Esophagus muscularis mucosa (tissue), 4 donors: ENCODE measurements at regions not wholly inside any gene's neighbourhood (a gene's known extent, or its start where the extent isn't known, plus 50 kb on each side); places are given as distances from the start of the nearest gene placed in this dataset.

Source experiments
- DNase-seq: peaks from one replicate; pipeline ENCODE4 v3.0.0-alpha.2; 2017; ENCODE audit errors: extremely low spot score
- H3K27ac ChIP-seq, 4 donors: fragments of 200-600 bp; sonication (generic); replicated peaks in 1 of 4; 1 replicate in 3 of 4; 2 replicates in 1 of 4; pipeline ENCODE4 v1.5.1; 2016 to 2019; ENCODE audit warnings: mild to moderate bottlenecking in 1 of 4
- H3K27me3 ChIP-seq, 4 donors: fragments of 200-600 bp; sonication (generic); one replicate each; pipeline versions ENCODE4 v1.5.1 to v1.6.0; 2016 to 2019
- H3K36me3 ChIP-seq, 4 donors: fragments of 200-600 bp; sonication (generic); one replicate each; pipeline ENCODE4 v1.5.1; 2016 to 2019
- H3K4me1 ChIP-seq, 4 donors: fragments of 200-600 bp; sonication (generic); one replicate each; pipeline ENCODE4 v1.5.1; 2016 to 2019
- H3K4me3 ChIP-seq, 4 donors: fragments of 200-600 bp; sonication (generic); 1 replicate in 2 of 4; 2 replicates in 2 of 4; pipeline ENCODE4 v1.5.1; 2016 to 2019; ENCODE audit warnings: mild to moderate bottlenecking in 4 of 4, moderate library complexity in 1 of 4
- H3K9me3 ChIP-seq, 4 donors: fragments of 200-600 bp; sonication (generic); 1 replicate in 3 of 4; 2 replicates in 1 of 4; pipeline ENCODE4 v1.5.1; 2016 to 2019
- EP300 ChIP-seq: sonication (generic); formaldehyde crosslinking; IDR thresholded peaks from one replicate; pipeline ENCODE4 v1.6.1; 2017; ENCODE audit warnings: antibody characterized with exemption
- POLR2A ChIP-seq: fragments of 450-650 bp; IDR thresholded peaks from one replicate; pipeline ENCODE4 v1.6.1; 2017; ENCODE audit warnings: antibody characterized with exemption, moderate library complexity, mild to moderate bottlenecking, low read depth
- POLR2AphosphoS5 ChIP-seq, 2 donors: sonication (generic); formaldehyde crosslinking; IDR thresholded peaks; one replicate each; pipeline ENCODE4 v1.6.1; 2017; ENCODE audit warnings: antibody characterized with exemption in 2 of 2
- WGBS: methylation state at CpG from one replicate; pipeline ENCODE4 v1.1.5; 2018; 5-methylcytosine and 5-hydroxymethylcytosine counted together
- intact Hi-C: fragments of 100-400 bp; cut with DNase I; formaldehyde crosslinking; loops from one replicate; pipeline ENCODE4 v1.15.1; 2023
- TF ChIP-seq, protein P1 (sequence below), 3 experiments: fragments of 200-600 bp in 2 of 3; fragments of 450-650 bp in 1 of 3; sonication (generic) in 2 of 3; IDR thresholded peaks; one replicate each; pipeline ENCODE4 v1.5.1; 2017 to 2019; ENCODE audit warnings: antibody characterized with exemption in 3 of 3, mild to moderate bottlenecking in 2 of 3, moderate library complexity in 1 of 3

DNA sequence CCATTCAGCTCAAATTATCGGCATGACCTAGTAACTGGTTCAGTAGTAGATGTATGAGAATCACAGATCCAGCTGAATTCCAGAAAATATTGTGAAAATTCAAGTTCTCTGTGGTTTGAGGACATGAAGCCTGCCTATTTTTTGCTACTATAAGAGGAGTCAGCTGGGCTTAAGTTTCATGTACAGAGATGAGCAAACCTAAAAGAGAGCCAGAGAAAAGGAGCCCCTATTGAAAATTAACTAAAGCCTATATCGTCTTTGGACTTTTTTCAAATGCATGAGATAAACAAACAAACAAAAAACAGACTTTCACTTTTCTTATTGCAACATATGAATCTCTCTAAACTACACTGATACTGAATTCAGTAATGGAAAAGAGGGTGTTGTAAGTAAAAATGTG lies 106.8 kb upstream of the SPRY2 start:
- intact Hi-C loops: no loop called here
- Histone ChIP-seq H3K36me3 (no peaks in the 10 kb centered on the region), H3K27me3 (no peaks in the 10 kb centered on the region), H3K4me1 (peaks cover 0 to 13% (median 0%) of the 10 kb centered on the region in 4 donors), H3K4me3 (no peak overlapping the region), H3K9me3 (no peaks in the 10 kb centered on the region), H3K27ac (no peak overlapping the region)
- TF ChIP-seq, protein P1, sequence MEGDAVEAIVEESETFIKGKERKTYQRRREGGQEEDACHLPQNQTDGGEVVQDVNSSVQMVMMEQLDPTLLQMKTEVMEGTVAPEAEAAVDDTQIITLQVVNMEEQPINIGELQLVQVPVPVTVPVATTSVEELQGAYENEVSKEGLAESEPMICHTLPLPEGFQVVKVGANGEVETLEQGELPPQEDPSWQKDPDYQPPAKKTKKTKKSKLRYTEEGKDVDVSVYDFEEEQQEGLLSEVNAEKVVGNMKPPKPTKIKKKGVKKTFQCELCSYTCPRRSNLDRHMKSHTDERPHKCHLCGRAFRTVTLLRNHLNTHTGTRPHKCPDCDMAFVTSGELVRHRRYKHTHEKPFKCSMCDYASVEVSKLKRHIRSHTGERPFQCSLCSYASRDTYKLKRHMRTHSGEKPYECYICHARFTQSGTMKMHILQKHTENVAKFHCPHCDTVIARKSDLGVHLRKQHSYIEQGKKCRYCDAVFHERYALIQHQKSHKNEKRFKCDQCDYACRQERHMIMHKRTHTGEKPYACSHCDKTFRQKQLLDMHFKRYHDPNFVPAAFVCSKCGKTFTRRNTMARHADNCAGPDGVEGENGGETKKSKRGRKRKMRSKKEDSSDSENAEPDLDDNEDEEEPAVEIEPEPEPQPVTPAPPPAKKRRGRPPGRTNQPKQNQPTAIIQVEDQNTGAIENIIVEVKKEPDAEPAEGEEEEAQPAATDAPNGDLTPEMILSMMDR (IDR thresholded peaks at IDR 0.05): no peak
- no peak for TF ChIP-seq POLR2A
- TF ChIP-seq EP300: no peak
- no peak for TF ChIP-seq POLR2AphosphoS5 (IDR thresholded peaks at IDR 0.05)
- WGBS: 91% methylated on average over 2 of the region's 2 CpGs
- DNase-seq: no peak

DNA sequence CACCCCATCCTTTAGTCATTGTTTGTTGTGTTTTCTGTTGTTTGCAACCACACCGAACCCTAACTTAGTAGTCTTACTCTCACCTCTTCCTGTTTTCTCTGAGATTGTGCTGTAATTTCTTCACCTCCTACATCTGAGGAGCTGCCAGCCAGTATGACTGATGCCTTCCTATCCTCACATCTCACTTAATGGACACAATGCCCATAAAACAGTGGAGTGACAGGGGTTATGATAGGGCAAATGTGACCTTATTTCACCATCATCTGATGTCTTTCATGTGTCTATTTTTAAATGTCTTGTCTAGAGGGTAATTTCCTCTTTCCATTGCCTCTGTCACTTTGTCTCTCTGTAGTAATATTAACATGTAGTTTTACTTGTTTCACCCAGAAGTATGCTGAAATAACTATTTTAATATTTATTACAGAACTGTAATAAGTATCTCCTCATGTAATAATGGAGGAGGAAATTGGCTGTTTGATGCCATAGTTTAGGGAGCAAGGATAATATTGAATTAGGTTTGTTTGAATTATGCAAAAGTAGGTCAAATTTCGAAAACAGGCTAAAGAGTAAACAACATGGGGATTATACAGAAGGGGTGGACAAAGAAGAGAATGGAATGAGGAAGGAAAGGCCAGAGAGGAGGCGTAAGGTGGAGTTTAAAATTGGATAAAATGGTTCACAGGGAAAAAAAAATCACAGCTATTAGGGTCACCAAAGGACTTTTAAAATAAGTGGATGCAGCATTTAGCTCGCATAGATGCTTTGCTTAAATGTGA lies 103.5 kb upstream of the SPRY2 start:
- Histone ChIP-seq H3K4me1 (peaks cover 0 to 5% (median 0%) of the 10 kb centered on the region in 4 donors), H3K36me3 (no peaks in the 10 kb centered on the region), H3K27me3 (no peaks in the 10 kb centered on the region), H3K9me3 (no peaks in the 10 kb centered on the region), H3K27ac (no peak overlapping the region), H3K4me3 (no peak overlapping the region)
- TF ChIP-seq POLR2AphosphoS5 (IDR thresholded peaks at IDR 0.05) (no peak), POLR2A (no peak), EP300 (no peak)
- TF ChIP-seq, protein P1 (IDR thresholded peaks at IDR 0.05): no peak
- whole genome bisulfite sequencing: 75% methylated on average over 4 of the region's 4 CpGs
- intact Hi-C loops: no loop called here
- no peak for DNase-seq

- H3K36me3 ChIP-seq: no peaks in the 10 kb centered on the region
- peaks cover 0 to 4% (median 0%) of the 10 kb centered on the region in 4 donors for H3K4me1 ChIP-seq
- peak overlapping the region in 1 of 4 donors; percentile 2 for H3K27ac ChIP-seq
- no peak for DNase-seq
- no peaks in the 10 kb centered on the region for H3K27me3 ChIP-seq
- no peaks in the 10 kb centered on the region for H3K9me3 ChIP-seq
- TF ChIP-seq POLR2AphosphoS5 (IDR thresholded peaks at IDR 0.05): no peak
- TF ChIP-seq, protein P1 (IDR thresholded peaks at IDR 0.05): no peak
- TF ChIP-seq EP300: no peak
- no peak for TF ChIP-seq POLR2A
- intact Hi-C loops: no loop called here
- H3K4me3 ChIP-seq: no peak overlapping the region
Measured at GRCh38 chr13:80442609-80443008, 101.7 kb upstream of the SPRY2 start.

GRCh38 chr13:80441968-80442367 lies 101.0 kb upstream of the SPRY2 start:
- TF ChIP-seq, protein P1 (IDR thresholded peaks at IDR 0.05): no peak
- no peak for TF ChIP-seq EP300
- no peak for TF ChIP-seq POLR2AphosphoS5 (IDR thresholded peaks at IDR 0.05)
- no peak for TF ChIP-seq POLR2A
- H3K27me3 ChIP-seq: no peaks in the 10 kb centered on the region
- H3K27ac ChIP-seq: no peak overlapping the region
- DNase-seq: no peak
- H3K4me1 ChIP-seq: peaks cover 0 to 7% (median 4%) of the 10 kb centered on the region in 4 donors
- no peak overlapping the region for H3K4me3 ChIP-seq
- intact Hi-C loops: no loop called here
- H3K36me3 ChIP-seq: no peaks in the 10 kb centered on the region
- no peaks in the 10 kb centered on the region for H3K9me3 ChIP-seq

DNA sequence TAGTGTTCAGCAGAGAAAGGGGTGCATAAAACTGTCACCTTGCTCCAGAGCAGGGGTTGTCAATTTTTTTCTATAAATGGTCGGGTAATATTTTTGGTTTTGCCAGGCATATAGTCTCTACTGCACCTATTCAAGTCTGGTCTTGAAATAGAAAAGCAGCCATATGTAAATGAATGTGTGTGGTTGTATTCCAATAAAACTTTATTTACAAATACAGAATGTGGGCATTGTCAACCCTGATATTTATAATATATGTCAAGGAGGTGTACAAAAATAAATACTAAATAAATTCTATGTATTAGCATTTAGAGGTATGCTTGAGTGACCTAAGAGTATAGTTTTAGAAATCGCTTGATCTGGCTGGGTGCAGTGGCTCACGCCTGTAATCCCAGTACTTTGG lies 97.6 kb upstream of the SPRY2 start:
- intact Hi-C loops: no loop called here
- Histone ChIP-seq H3K4me3 (no peak overlapping the region), H3K9me3 (no peaks in the 10 kb centered on the region), H3K27me3 (no peaks in the 10 kb centered on the region), H3K27ac (peak overlapping the region in 1 of 4 donors; percentile 56), H3K36me3 (no peaks in the 10 kb centered on the region), H3K4me1 (peaks cover 3 to 12% (median 5%) of the 10 kb centered on the region in 4 donors)
- DNase-seq: no peak
- TF ChIP-seq POLR2AphosphoS5 (IDR thresholded peaks at IDR 0.05) (no peak), EP300 (no peak), POLR2A (no peak)
- WGBS: 100% methylated on average over 3 of the region's 3 CpGs
